ENCODE measurements at regions not wholly inside any gene's neighbourhood (a gene's known extent, or its start where the extent isn't known, plus 50 kb on each side); places are given as distances from the start of the nearest gene placed in this dataset.

GRCh38 chr3:118199044-118199443, 835.6 kb downstream of the IGSF11 start:
- no peak for TF ChIP-seq CTCF (IDR thresholded peaks at IDR 0.05; ENCODE audit: control extremely low read depth, extremely low read depth, low read depth, missing control alignments)
- DNase-seq (ENCODE audit: extremely low spot score): no peak
- ChIA-PET POLR2A (no interaction called here), CTCF (interaction anchor here (1.1 kb wide), 1 partner anchor 34 kb away, joined by 3 read pairs; no protein-coding TSS in a partner anchor)

- no peak for DNase-seq (ENCODE audit: extremely low spot score)
- POLR2A ChIA-PET: no interaction called here
- no peak for TF ChIP-seq CTCF (IDR thresholded peaks at IDR 0.05; ENCODE audit: control extremely low read depth, extremely low read depth, low read depth, missing control alignments)
- CTCF ChIA-PET: no interaction called here
These were observed 830.5 kb downstream of the IGSF11 start for GRCh38 chr3:118204052-118204656.

- no peak for DNase-seq (ENCODE audit: extremely low spot score)
- no peak for TF ChIP-seq CTCF (IDR thresholded peaks at IDR 0.05; ENCODE audit: control extremely low read depth, extremely low read depth, low read depth, missing control alignments)
- ChIA-PET POLR2A (no interaction called here), CTCF (no interaction called here)
These were observed 827.4 kb downstream of the IGSF11 start for GRCh38 chr3:118207271-118207670.

GRCh38 chr3:118208642-118209041, 826.0 kb downstream of the IGSF11 start:
- CTCF ChIA-PET: no interaction called here
- POLR2A ChIA-PET: no interaction called here
- TF ChIP-seq CTCF (IDR thresholded peaks at IDR 0.05; ENCODE audit: control extremely low read depth, extremely low read depth, low read depth, missing control alignments): no peak
- no peak for DNase-seq (ENCODE audit: extremely low spot score)

GRCh38 chr3:118213892-118214291, 820.8 kb downstream of the IGSF11 start:
- DNase-seq (ENCODE audit: extremely low spot score): no peak
- no peak for TF ChIP-seq CTCF (IDR thresholded peaks at IDR 0.05; ENCODE audit: control extremely low read depth, extremely low read depth, low read depth, missing control alignments)
- POLR2A ChIA-PET: no interaction called here
- CTCF ChIA-PET: interaction anchor here (0.8 to 1.4 kb wide), 3 partner anchors 12 to 25 kb away, joined by 3 read pairs; no protein-coding TSS in a partner anchor

- POLR2A ChIA-PET: no interaction called here
- TF ChIP-seq CTCF (IDR thresholded peaks at IDR 0.05; ENCODE audit: control extremely low read depth, extremely low read depth, low read depth, missing control alignments): no peak
- no peak for DNase-seq (ENCODE audit: extremely low spot score)
- CTCF ChIA-PET: interaction anchor here (1.0 to 1.1 kb wide), 2 partner anchors 11 to 17 kb away, joined by 3 read pairs; no protein-coding TSS in a partner anchor
These were observed 808.4 kb downstream of the IGSF11 start for GRCh38 chr3:118226206-118226605.
